ENCODE measurements at regions not wholly inside any gene's neighbourhood (a gene's known extent, or its start where the extent isn't known, plus 50 kb on each side); places are given as distances from the start of the nearest gene placed in this dataset.

DNA sequence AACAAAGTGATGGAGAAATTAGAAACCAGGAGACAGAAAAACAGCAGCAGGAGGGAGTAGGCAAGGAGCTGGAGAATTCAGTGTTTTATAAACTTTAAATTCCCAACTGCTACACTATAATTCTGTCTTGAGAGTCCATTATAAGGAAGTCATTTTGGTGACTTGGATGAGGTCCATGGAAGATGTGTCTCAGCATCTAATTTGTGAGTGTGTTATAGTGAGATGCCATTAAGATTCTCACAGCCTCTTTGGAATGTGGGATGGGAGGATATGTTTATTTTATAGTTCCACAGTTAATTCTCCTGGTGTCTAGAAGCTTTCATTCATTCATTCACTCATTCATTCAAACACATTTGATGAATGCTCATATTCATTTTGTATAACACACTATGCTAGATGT lies 206.0 kb upstream of the MYOCD start:
- no peaks in the 10 kb centered on the region for H3K36me3 ChIP-seq (ENCODE audit: insufficient read depth, low read depth, low read length)
- H3K27ac ChIP-seq (ENCODE audit: low read length), result no peak overlapping the region
- no peaks in the 10 kb centered on the region for H3K4me1 ChIP-seq (ENCODE audit: insufficient read depth, low read length)
- no peak overlapping the region for H3K9ac ChIP-seq (ENCODE audit: low read depth, low read length)
- no peaks in the 10 kb centered on the region for H3K9me3 ChIP-seq (ENCODE audit: insufficient read depth, low read depth, low read length)
- no peak overlapping the region for H3K4me3 ChIP-seq (ENCODE audit: low read length)
- no peaks in the 10 kb centered on the region for H3K27me3 ChIP-seq (ENCODE audit: insufficient read depth, low read length)

DNA sequence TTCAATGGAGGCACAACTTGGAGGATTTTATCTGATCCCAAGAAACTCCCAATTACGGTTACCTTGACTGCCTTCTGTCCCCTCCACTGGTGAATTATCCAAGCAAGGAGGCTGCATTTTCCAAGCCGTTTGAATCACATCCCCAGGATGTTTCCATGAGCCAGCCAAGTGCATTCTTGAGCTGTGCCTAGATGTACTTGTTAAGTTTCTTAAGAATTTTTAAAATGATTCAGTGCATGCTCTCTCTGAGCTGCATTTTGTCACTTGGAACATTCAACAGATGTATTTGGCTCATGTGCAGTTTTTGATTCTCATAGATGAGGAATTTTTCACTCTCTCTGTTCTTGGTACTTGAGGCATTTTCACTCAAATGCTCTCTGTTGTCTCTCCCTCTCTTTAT lies 202.6 kb upstream of the MYOCD start:
- Histone ChIP-seq H3K36me3 (ENCODE audit: insufficient read depth, low read depth, low read length) (no peaks in the 10 kb centered on the region), H3K4me3 (ENCODE audit: low read length) (no peak overlapping the region), H3K27ac (ENCODE audit: low read length) (no peak overlapping the region), H3K9ac (ENCODE audit: low read depth, low read length) (no peak overlapping the region), H3K27me3 (ENCODE audit: insufficient read depth, low read length) (no peaks in the 10 kb centered on the region), H3K4me1 (ENCODE audit: insufficient read depth, low read length) (no peaks in the 10 kb centered on the region), H3K9me3 (ENCODE audit: insufficient read depth, low read depth, low read length) (no peaks in the 10 kb centered on the region)

DNA sequence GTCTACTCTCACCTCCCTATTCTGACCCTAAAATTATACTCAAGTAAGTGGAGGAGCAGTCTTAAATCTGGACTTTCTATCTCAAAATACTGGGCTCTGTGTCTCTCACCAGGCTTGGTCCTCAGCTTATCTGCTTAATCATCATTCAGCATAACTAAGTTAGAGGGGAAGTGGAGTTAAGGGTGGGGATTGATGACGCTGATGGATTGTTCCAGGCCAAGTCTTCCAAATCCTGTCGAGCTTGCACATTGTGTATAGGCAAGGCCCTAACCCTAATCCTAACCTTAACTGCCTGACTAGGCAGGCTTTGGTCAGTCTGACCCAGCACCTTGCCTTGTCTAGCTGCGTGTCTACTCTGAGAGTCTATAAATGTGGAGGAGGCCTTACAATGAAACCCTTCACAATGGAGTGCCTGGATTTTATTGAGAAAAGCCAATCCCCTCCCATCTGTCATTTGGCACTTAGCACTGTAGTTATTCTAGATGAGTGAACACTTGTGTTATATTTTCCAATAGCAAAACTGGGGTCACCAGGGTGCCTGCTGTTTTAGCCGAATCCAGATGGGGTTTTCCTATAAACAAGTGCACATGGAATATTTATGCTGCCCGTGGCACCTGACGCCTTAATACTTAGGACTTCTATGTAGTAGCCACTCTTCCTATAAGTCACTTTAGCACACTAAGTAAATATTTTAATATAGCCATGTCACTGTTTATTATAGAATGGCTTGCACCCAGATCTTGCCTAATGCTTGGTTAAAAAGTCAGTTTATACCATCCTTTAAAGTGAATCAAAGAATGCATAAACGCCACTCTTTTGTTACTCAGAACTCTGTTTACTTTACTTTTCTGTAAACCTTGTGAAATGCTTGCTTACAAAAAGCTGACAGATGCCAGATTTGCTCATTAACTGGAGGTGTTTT lies 193.2 kb upstream of the MYOCD start:
- Histone ChIP-seq H3K36me3 (ENCODE audit: insufficient read depth, low read depth, low read length) (no peaks in the 10 kb centered on the region), H3K27ac (ENCODE audit: low read length) (no peak overlapping the region), H3K4me1 (ENCODE audit: insufficient read depth, low read length) (no peaks in the 10 kb centered on the region), H3K27me3 (ENCODE audit: insufficient read depth, low read length) (no peaks in the 10 kb centered on the region), H3K4me3 (ENCODE audit: low read length) (no peak overlapping the region), H3K9me3 (ENCODE audit: insufficient read depth, low read depth, low read length) (no peaks in the 10 kb centered on the region), H3K9ac (ENCODE audit: low read depth, low read length) (no peak overlapping the region)

DNA sequence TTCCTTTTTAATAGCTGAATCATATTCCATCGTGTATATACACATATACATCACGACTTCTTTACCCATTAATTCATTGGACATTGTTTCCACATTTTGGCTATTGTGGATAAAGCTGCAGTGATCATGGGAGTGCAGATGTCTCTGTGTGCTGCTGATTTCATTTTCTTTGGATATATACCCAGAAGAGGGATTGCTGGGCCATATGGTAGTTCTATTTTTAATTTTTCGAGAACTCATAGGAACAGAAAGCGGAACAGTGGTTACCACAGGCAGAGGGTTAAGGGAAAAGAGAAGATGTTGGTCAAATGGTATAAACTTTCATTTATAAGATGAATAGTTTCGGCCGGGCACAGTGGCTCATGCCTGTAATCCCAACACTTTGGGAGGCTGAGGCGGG lies 187.4 kb upstream of the MYOCD start:
- Histone ChIP-seq H3K4me3 (ENCODE audit: low read length) (no peak overlapping the region), H3K9ac (ENCODE audit: low read depth, low read length) (no peak overlapping the region), H3K27ac (ENCODE audit: low read length) (no peak overlapping the region), H3K9me3 (ENCODE audit: insufficient read depth, low read depth, low read length) (no peaks in the 10 kb centered on the region), H3K27me3 (ENCODE audit: insufficient read depth, low read length) (no peaks in the 10 kb centered on the region), H3K36me3 (ENCODE audit: insufficient read depth, low read depth, low read length) (no peaks in the 10 kb centered on the region), H3K4me1 (ENCODE audit: insufficient read depth, low read length) (no peaks in the 10 kb centered on the region)

DNA sequence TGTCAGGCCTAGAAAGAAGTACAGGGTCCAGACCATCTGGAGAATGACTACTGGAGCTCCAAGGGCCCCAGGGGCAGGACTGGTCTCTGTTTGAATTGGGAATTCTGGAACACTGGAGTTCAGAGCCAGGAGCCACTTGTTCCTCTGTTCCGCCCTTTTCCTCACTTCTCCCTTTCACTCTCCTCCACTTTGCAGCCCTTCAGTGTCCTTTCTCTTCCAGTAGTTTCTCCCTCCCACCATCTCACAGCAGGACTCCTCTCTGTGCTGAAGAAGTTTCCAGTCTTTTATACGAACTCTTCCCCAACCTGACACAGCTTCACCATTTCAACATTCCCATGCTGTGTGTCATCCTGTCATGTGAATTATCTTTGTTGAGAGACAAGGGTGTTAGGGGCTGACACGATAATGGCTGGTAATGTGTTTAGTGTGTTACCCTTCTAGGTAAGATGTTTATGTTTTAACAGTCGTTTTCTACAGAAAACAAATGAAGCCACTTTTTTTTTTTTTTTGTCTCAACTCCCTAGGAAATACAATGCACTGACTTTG lies 180.3 kb upstream of the MYOCD start:
- Histone ChIP-seq H3K4me1 (ENCODE audit: insufficient read depth, low read length) (peaks cover 14% of the 10 kb centered on the region; the same call in 1 of the 2 replicates), H3K4me3 (ENCODE audit: low read length) (no peak overlapping the region), H3K36me3 (ENCODE audit: insufficient read depth, low read depth, low read length) (no peaks in the 10 kb centered on the region), H3K27ac (ENCODE audit: low read length) (no peak overlapping the region), H3K9me3 (ENCODE audit: insufficient read depth, low read depth, low read length) (no peaks in the 10 kb centered on the region), H3K27me3 (ENCODE audit: insufficient read depth, low read length) (no peaks in the 10 kb centered on the region), H3K9ac (ENCODE audit: low read depth, low read length) (no peak overlapping the region)

DNA sequence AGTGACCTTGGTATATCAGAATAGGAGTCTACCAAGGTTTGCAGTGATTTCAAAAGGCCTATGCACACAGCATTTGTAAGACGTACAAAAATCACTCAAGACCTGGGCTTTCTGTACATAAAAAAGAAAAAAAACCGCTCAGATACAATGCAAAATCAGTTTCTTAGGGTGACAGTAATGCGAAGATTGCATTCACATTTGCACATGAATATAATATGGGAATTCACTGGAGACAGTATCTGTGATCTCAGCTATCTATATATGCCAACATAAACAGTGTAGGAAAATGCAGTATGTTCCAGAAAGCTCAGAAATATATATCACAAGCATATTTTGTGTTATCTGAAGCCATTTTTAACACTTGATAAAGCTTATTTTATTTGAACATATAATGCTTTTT lies 176.4 kb upstream of the MYOCD start:
- H3K27me3 ChIP-seq (ENCODE audit: insufficient read depth, low read length), result no peaks in the 10 kb centered on the region
- H3K27ac ChIP-seq (ENCODE audit: low read length), result no peak overlapping the region
- no peaks in the 10 kb centered on the region for H3K9me3 ChIP-seq (ENCODE audit: insufficient read depth, low read depth, low read length)
- H3K36me3 ChIP-seq (ENCODE audit: insufficient read depth, low read depth, low read length), result no peaks in the 10 kb centered on the region
- no peak overlapping the region for H3K9ac ChIP-seq (ENCODE audit: low read depth, low read length)
- H3K4me1 ChIP-seq (ENCODE audit: insufficient read depth, low read length), result peaks cover 14% of the 10 kb centered on the region; the same call in 1 of the 2 replicates
- H3K4me3 ChIP-seq (ENCODE audit: low read length), result no peak overlapping the region

DNA sequence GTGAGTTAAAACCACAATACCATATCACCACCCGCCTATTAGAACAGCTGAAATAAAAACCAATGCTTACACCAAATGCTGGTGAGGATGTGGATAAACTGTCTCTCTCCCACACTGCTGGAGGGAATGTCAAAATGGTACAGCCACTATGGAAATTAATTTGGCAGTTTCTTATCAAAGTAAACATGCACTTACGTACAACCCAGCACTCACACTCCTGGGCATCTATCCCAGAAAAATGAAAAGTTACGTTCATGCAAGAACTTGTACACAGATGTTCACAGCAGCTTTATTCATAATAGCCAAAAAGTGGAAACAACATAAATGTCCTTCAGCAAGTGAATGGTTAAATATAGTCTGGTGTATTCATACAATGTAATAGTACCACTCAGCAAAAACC lies 173.2 kb upstream of the MYOCD start:
- Histone ChIP-seq H3K4me3 (ENCODE audit: low read length) (no peak overlapping the region), H3K27me3 (ENCODE audit: insufficient read depth, low read length) (no peaks in the 10 kb centered on the region), H3K36me3 (ENCODE audit: insufficient read depth, low read depth, low read length) (no peaks in the 10 kb centered on the region), H3K9ac (ENCODE audit: low read depth, low read length) (no peak overlapping the region), H3K27ac (ENCODE audit: low read length) (no peak overlapping the region), H3K4me1 (ENCODE audit: insufficient read depth, low read length) (peaks cover 10% of the 10 kb centered on the region; the same call in 1 of the 2 replicates), H3K9me3 (ENCODE audit: insufficient read depth, low read depth, low read length) (no peaks in the 10 kb centered on the region)

DNA sequence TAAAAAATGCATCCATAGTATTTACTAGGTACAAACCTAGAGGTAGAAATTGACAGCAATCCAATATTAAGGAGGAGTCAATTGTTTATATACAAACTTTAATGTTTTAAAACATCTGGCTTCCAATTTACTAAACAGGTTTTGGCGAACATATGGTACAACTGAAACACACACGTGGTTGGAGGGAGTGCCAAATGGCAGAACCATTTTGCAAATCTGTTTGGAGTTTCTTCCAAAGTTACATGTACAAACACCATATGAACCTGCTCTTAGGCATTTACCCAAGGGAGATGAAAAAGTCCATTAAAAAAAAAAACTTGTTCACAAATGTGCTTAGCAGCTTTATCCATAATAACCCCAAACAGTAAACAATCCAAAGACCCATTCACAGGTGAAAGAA lies 159.8 kb upstream of the MYOCD start:
- Histone ChIP-seq H3K27me3 (ENCODE audit: insufficient read depth, low read length) (no peaks in the 10 kb centered on the region), H3K9ac (ENCODE audit: low read depth, low read length) (no peak overlapping the region), H3K4me1 (ENCODE audit: insufficient read depth, low read length) (no peaks in the 10 kb centered on the region), H3K36me3 (ENCODE audit: insufficient read depth, low read depth, low read length) (no peaks in the 10 kb centered on the region), H3K9me3 (ENCODE audit: insufficient read depth, low read depth, low read length) (no peaks in the 10 kb centered on the region), H3K27ac (ENCODE audit: low read length) (no peak overlapping the region), H3K4me3 (ENCODE audit: low read length) (no peak overlapping the region)

DNA sequence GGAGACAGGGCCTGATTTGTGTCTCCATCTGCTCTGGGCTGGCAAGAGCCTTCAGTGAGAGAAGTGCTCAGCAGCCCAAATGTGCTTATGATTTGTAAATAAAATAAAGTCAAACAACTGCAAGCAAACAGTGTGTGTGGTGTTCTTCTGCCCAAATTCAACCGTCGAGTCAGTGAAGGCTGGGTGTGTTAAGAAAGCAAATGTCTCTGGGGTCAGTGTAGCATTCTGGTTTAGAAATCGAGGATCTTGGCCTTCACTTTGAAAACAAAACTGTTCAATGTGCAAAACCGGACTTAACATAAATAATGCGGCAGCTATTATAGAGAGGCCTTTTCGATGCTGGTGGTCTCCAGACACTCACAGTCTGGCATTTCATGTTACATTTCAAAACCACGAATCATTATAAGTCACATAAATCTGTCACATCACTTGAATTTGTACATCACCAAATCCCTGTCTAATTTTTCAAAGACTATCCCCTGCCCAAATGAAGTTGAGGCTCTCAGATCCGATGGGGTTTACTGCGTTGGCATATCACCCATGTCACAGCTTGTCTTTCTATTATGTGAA lies 158.6 kb upstream of the MYOCD start:
- Histone ChIP-seq H3K27ac (ENCODE audit: low read length) (no peak overlapping the region), H3K4me1 (ENCODE audit: insufficient read depth, low read length) (no peaks in the 10 kb centered on the region), H3K36me3 (ENCODE audit: insufficient read depth, low read depth, low read length) (no peaks in the 10 kb centered on the region), H3K9ac (ENCODE audit: low read depth, low read length) (no peak overlapping the region), H3K9me3 (ENCODE audit: insufficient read depth, low read depth, low read length) (no peaks in the 10 kb centered on the region), H3K27me3 (ENCODE audit: insufficient read depth, low read length) (no peaks in the 10 kb centered on the region), H3K4me3 (ENCODE audit: low read length) (no peak overlapping the region)

DNA sequence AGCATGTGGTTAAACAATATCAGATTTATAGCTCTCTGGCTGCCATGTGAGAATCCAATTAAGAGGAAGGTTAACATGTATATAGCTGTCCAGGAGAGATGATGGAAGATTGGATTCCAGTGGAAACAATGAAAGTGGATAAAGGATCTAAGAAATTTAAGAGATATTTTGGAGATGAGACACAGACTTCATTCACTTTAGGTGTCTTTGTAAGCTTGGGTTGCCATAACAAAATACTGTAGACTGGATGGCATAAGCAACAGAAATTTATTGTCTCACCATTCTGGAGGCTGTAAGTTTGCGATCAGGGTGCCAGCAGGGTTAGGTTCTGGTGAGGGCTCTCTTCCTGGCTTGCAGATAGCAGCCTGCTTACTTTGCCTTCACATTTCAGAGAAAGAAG lies 155.9 kb upstream of the MYOCD start:
- H3K4me1 ChIP-seq (ENCODE audit: insufficient read depth, low read length), result no peaks in the 10 kb centered on the region
- H3K9me3 ChIP-seq (ENCODE audit: insufficient read depth, low read depth, low read length), result no peaks in the 10 kb centered on the region
- no peak overlapping the region for H3K27ac ChIP-seq (ENCODE audit: low read length)
- H3K36me3 ChIP-seq (ENCODE audit: insufficient read depth, low read depth, low read length), result no peaks in the 10 kb centered on the region
- H3K27me3 ChIP-seq (ENCODE audit: insufficient read depth, low read length), result no peaks in the 10 kb centered on the region
- H3K9ac ChIP-seq (ENCODE audit: low read depth, low read length), result no peak overlapping the region
- H3K4me3 ChIP-seq (ENCODE audit: low read length), result no peak overlapping the region

DNA sequence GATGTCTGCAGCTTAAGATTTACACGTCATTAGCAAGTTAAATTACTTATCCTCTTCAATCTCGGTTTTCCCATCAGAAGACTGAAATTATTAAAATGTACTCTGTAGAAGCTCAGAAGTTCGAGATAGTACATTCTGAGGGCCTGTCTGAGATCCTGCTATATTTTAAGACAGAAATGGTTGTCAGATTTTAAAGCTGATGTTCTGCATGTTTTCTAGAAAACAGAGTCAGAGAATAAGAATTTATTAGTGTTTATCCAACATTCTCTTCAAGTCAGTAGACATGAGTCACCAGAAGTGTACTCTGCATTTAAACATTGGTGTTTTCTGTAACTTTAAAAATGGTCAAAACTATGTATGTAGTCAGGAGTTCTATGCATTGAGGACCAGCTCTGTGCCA lies 155.2 kb upstream of the MYOCD start:
- Histone ChIP-seq H3K27me3 (ENCODE audit: insufficient read depth, low read length) (no peaks in the 10 kb centered on the region), H3K4me1 (ENCODE audit: insufficient read depth, low read length) (no peaks in the 10 kb centered on the region), H3K9me3 (ENCODE audit: insufficient read depth, low read depth, low read length) (no peaks in the 10 kb centered on the region), H3K9ac (ENCODE audit: low read depth, low read length) (no peak overlapping the region), H3K4me3 (ENCODE audit: low read length) (no peak overlapping the region), H3K27ac (ENCODE audit: low read length) (no peak overlapping the region), H3K36me3 (ENCODE audit: insufficient read depth, low read depth, low read length) (no peaks in the 10 kb centered on the region)
